ENCODE measurements at regions not wholly inside any gene's neighbourhood (a gene's known extent, or its start where the extent isn't known, plus 50 kb on each side); places are given as distances from the start of the nearest gene placed in this dataset.

DNA sequence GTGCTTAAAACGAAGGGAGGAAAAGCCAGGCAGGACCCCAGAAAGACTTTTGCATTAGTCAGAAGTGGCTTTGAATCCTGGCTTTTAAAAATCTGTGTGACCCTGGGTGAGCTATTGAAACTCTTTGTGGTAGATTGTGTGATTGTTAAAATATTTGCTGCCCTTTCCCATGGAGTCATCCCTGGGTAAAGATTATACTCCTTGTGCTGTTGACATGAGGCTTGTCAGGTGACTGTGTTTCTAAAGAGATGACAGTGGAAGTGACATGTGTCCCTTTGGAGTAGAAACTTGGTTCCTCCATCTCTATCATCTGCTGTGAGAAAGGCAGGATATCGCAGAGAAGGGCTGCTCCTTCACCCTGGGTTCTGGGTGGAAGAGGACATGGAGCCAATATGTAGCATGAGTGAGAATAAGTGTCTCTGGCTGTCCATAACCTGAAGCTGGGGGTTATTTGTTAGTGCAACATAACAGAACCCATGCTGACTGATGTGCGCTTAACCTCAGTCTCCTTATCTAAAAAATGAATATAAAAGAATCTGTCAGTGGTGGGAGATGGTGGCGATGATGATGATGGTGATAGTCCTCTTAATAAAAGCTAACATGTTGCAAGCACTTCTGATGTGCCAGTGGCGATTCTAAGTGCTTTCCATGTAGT, 187.6 kb downstream of the RHOU start:
- no peak for TF ChIP-seq BCL6 (CRISPR knock-in tag; IDR thresholded peaks at IDR 0.05)
- TF ChIP-seq, protein P1, sequence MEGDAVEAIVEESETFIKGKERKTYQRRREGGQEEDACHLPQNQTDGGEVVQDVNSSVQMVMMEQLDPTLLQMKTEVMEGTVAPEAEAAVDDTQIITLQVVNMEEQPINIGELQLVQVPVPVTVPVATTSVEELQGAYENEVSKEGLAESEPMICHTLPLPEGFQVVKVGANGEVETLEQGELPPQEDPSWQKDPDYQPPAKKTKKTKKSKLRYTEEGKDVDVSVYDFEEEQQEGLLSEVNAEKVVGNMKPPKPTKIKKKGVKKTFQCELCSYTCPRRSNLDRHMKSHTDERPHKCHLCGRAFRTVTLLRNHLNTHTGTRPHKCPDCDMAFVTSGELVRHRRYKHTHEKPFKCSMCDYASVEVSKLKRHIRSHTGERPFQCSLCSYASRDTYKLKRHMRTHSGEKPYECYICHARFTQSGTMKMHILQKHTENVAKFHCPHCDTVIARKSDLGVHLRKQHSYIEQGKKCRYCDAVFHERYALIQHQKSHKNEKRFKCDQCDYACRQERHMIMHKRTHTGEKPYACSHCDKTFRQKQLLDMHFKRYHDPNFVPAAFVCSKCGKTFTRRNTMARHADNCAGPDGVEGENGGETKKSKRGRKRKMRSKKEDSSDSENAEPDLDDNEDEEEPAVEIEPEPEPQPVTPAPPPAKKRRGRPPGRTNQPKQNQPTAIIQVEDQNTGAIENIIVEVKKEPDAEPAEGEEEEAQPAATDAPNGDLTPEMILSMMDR (CRISPR knock-in tag; IDR thresholded peaks at IDR 0.05), result no peak
- no peak for TF ChIP-seq NR2F2 (IDR thresholded peaks at IDR 0.05; ENCODE audit: borderline replicate concordance, low read depth)

Measured in HepG2 (cell line).